DMS153 (cell line): ENCODE measurements at regions not wholly inside any gene's neighbourhood (a gene's known extent, or its start where the extent isn't known, plus 50 kb on each side); places are given as distances from the start of the nearest gene placed in this dataset.

Experiments used
- DNase-seq: peaks from one replicate; lab custom pipeline; 2025; lab: John Stamatoyannopoulos, UW

DNA sequence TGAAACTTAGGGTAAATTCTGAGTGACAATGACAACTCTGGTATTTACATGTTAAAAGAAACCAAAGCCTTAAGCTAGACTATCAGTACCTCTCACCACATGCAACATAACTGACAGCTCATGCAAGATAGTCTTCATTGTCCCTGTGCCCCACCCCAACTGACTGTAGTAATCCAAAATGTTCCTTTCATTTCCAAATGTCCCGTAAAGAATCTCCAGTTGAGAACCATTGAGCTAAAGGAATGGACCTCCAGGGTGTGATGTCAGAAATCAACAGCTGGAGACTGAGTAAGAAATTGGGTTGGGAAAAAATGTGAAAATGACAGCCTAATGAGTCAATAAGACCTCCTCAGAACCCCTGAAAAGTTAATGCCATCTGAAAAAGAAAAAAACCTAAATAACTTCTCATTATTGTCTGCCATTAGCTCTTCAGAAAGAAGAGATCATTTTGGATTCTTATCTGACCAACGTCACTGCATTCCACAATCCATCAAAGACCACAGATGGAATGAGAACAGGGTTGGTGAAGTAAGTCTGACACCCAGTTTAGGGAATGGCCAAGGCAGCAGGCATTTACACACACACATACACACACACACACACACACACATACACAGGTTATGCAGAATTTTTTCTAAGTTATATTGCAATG lies 51.7 kb upstream of the ACVR2A start:
- DNase-seq, result no peak

DNA sequence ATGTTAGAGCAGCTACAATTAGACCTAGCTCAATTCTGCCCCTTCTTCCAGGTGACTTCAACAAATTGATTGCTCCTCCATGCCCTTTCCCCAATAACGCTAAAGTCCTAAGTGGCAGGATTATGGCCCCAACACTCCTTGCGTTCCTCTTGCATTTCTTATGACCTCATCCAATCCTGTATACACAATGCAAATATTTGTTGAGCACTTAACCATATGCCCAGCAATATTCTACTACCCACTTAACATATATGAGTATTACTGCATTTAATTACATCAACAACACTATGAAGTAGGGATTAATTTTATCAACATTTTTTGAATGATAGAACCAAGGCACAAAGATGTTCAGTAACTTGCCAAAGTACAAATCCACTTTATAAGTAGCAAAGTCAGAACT lies 54.2 kb upstream of the ACVR2A start:
- DNase-seq, result no peak

DNA sequence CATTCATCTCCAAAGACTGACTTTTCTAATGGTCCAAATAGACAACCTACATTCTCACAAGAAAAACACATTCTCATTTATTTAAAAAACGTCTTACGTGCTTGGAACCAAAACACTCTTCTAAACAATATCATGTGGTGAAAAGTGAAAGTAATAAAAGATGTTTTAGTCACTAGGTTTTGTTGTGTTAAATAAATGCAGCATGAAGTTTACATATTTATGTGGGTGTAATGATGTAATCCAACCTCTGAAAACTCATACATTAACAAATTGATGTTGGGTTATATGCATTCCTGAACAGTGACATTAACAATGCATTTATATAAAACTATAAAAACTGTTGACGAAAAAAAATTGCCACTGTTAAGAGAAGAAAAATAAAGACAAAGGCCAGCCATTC lies 55.1 kb upstream of the ACVR2A start:
- DNase-seq, result no peak

DNA sequence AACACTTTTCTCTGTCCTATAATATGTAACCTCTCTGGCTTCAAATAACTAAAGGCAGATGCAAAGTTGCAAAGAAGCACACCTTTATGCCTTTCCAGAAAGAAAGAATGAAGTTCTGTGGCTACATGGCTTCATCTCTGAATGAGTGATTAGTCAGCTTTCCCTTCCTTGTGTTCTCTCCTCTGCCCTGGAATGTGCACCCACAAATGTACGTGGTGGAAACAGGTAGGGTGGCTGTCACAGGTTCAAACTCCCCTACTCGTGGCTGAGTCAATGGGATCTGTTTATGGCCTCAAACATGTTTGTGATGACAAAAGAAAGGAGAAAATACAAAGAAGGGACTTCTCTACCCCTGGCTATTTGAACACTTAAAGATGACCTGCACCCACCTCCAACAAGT lies 55.5 kb upstream of the ACVR2A start:
- DNase-seq, result no peak

DNA sequence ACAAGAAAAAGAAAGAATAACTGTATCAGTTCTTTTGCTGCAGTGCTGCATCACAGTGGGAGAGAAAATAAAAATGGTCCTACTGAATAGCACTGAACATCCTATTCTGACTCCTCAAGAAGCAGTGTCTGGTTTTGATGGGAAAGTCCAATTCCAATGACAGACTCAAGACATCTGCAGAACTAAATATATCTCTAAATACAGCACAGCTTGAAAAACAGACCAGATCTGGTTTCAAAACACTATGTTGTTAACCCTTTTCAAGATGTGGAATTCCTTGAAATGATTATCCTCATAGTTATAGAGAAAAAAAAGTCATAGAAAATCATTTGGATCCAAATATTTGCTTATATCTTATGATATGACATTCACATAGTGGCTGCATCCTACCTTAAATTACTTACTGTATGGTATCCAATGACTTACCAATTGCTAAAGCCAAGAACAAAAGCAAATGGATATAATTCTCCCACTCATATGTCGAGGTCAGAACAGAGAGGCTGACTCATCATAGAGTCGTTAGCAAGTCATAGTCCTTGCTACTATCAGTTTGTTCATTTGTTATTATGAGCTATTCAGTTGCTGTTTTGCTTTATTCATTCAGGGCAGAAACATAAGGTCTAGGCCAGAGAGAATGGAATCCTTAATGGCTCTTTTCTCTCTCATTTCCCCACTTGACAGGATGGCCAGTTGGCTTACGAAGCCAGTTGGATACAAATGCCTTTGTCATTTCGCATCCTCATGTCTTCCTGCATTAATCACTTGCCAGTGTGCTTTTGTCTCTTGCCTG lies 62.5 kb upstream of the ACVR2A start:
- peak; percentile 77 for DNase-seq

DNA sequence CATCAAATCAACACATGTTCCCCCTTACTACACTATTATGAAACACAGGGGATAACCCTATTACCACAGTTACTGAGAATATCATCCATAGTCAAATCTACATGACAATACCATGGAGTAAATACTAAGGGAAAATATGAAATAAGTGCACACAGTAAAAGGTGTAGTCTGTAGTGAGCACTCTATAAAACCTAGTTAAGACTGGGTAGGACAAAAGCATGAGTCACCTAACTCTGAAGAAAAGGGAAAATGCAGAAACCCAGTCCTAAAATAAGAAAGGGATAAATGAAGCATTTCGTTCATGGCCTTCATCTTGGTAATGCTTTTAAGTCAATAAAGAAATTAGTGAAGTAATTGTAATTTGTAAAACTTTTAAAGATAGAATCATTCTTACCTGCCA lies 65.4 kb upstream of the ACVR2A start:
- DNase-seq, result no peak

DNA sequence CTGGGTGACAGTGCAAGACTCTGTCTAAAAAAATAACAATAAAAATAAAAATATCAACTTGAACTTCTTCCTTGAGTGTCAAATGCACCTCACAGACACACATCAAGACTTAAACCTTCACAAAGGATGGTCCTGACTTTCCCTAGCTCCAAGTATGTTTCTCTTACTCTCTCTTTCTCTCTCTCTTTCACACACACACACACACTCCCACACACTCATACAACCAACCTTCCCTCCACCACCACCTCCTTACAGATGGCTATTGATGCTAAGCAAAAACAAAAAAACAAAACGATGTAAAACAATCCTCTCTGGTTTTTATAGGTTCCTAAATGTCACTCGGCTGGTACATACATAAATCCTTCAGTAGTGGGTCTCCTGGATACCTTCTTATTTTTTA lies 67.4 kb upstream of the ACVR2A start:
- no peak for DNase-seq

DNA sequence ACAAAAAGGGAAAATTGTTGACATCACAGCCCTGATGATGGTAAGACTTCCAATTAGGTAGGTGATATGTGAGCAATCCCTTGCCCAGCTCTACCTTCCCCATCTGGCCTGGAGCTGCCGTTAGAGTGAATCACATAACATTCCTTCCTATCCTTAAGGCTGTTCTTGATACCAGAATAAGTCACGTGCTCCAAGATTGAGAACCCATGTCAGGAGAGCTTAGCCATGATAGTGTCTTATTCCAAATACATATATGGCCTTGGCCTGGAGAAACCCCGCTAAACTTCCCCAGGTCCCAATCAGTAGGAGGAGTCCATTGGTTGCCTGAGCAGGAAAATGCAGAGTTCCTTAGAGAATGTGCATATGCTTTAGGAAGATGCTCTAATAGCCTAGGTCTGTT lies 70.0 kb upstream of the ACVR2A start:
- DNase-seq, result no peak

DNA sequence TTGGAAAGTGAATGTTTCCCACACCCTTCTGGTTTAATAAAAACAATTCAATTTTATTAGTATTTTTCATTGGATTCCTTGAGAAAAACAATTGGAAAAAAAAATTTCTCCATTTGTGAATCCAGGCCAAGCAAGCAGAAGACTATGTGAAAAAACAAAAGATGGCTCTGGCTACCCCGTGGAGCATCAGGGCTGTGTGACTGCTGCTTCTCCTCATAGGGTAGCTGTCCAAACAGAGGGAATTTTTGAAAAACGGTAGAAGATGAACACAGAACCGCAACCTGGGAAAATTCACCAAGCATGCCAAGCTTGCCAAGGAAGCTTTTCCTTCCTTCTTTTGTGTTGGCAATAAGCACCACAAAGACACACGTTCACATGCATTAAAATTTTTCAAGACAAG lies 71.3 kb upstream of the ACVR2A start:
- no peak for DNase-seq

DNA sequence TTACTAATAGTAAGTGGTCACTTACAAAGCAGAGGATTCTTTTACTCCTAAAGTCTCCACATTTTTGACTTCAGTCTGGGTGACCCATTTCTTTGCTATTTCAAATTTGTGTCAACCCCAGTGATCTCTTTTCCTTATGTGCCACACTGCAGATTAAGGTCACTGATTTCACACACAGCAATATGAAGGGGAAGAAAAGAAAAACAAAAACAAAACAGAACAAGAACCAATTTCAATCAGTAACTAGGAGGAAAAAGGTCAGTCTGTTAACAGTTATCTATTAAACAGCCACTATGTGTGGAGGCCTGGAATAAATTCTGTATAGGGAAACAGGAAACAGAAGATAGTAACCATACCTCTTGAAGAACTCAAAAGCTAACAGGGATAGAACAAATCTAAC lies 72.0 kb upstream of the ACVR2A start:
- no peak for DNase-seq

DNA sequence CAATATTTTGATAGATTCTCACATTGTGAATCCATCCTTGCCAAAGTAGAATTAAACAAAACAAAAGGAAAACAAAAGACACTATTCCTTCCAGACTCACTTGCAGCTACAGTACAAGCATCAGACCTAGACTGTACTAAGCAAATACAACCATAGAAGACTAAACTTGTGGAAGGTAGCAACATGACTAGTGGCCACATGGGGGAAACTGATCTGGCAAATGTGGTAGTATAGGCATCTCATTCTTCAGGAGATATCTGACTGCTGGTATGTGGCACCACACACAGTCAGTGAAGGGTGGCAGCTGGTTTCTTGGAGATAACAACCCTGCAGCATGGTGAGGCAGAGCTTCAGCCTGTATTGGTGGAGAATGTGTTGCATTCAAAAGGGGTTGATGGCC lies 81.0 kb upstream of the ACVR2A start:
- no peak for DNase-seq

DNA sequence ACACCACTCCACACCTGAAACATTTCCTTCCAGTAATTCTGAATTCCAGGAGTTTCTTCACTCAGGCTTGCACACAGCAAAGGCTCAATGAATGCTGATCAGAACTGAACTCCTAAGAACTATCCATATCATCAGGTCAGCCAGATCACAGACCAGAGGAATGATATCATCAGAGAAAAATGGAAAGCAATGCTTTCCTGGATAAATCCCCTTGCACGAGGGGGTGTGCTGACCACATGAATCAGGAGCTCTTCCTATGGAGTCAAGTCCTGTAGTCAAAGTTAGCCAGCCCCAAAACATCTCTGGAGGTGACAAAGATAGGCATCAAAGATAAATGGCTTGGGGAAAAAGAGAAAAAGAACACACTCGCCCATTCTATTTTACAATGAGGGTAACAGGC lies 83.8 kb upstream of the ACVR2A start:
- DNase-seq, result no peak

DNA sequence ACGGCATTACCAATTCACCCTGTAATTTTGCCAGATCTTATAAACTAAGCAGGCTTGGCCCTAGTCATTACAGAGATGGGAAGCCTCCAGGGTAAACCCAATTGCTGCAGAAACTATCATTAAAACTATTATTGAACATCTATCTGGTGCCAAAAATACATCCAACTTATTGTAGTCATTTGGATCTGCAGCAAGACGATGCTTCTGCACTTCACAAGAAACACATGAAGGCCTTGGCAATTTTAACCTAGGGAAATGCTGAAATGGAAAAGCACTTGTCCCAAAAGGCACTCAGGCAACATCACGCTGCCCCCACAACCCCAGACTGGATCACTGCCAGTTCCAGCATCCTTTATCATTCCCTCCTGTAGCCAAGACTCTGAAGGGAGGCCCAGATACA lies 85.3 kb upstream of the ACVR2A start:
- DNase-seq, result no peak

DNA sequence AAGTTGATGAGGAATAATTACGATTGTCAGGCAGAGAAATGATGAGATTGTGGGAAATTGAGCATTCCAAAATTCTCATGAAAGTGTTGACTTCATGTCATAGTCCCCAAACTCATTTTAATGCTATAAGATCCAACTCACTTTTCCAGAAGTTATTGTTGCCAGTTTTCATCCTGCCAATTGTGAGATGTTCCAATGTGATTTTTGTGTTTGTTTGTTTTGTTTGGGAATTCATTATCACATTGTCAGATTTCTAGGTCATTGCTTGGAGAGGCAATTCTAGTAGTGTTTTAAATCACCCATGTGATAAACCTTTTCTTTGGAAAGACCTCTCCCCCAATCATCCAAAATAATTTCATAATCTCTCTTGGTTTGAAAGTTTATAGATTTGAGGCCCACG lies 86.0 kb upstream of the ACVR2A start:
- no peak for DNase-seq

DNA sequence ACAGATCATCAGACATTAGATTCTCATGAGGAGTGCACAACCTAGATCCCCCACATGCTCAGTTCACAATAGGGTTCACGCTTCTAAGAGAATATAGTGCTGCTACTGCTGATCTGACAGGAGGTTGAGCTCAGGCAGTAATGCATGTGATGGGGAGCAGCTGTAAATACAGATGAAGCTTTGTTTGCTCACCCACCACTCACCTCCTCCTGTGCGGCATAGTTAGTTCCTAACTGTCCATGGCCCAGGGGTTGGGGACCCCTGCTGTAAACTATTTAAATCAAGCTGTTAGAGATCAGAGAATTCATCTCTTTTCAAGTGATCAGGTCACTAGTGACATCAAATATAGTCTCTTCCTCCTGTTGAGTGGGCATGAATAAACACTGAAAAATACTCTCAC lies 88.8 kb upstream of the ACVR2A start:
- DNase-seq, result no peak

DNA sequence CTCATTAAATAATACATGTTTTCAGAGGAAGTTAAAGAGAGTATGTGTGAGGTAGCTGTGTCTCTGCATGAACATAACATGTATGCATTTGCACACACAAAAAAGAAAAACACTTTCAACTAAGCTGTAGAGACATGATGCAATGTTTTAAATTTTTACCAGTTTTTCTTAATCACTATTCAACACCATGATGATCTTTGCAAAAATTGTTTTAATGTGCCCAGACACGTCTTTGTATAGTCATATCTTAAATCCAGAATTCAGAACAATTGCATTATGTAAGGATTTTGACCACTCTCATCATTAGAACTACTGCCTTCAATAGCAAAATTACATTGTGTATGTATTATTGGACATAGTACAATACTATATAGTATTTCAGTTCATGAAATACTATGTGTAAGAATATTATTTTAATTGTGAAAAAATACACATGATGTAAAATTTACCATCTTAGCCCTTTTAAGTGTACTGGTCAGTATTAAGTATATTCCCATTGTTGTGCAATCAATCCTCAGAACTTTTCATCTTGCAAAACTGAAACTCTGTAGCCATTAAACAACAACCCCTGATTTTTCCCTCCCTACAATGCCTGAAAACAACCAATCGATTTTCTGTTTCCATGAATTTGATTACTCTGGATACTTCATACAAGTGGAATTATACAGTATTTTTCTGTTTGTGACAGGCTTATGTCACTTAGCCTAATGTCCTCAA lies 104.5 kb upstream of the ACVR2A start:
- no peak for DNase-seq

DNA sequence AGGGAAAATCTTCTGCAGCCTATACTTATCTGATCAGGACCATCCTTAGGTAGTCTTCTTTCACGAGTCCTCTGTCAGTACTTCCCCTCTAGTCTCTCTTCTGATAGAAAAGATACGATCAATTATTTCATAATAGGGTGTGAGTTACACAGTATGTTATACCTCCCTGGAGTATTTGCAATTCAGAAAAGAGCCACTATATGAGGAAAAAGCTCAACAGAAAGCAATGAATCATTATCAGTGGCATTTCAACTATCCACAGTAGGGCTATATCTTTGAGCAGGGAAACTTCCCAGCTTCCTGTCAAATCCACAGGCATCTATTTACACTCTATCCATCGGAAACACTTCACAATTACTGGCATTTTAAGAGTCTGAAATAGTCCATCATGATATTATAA lies 105.3 kb upstream of the ACVR2A start:
- peak; percentile 4 for DNase-seq

DNA sequence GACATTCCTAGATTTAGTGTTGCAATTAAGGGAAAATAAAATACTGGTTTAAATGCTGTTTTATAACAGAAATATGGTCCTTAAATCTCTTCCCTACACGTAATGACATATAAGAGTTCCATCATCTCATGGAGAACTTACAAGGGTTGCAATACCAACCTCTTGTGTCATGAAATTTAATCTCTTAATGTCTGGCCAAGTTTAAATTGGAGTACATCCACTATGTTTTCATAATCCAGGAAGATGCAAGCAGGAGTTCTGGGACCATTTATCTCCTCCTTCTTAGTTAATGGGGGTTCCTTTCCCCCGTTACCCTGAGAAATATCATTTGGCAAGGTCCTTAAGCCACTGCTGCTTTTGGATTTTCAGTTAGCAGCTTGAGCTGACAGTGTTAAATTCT lies 126.0 kb upstream of the ACVR2A start:
- DNase-seq, result no peak

DNA sequence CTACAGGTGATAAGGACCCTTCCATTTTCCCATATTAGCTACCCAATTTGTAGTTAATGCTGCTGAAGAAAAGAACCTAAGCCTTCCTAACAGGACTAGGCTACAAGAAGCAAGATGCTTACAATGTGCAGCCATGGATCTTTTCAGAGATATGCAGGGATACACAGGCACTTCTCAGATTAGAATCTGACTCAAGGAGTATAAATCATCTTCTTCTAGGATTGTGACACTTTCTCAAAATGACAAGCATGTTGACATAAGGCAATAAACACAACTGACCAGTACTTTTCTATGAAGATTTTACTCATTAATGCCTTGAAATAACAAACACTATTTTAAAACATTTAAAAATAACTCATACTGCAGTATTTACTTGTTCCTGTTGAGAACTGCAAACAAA lies 127.9 kb upstream of the ACVR2A start:
- no peak for DNase-seq

DNA sequence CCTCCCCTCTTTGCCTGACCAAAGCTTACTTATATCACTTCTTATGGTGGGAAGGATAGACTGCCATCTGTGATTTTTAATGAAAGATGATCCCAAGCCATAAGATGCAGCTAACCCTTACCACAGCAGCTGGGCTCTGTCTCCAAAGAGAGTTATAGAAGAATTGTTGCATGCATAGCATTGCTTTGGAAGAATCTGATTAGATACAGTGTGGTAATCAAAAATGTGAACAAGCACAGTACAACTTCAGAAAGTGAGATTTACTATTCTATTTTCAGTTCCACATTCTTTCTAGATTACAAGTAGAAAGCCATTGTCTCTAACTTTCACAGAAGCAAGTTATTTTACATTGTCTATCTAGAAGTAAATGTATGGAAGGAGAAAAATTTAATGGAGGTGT lies 129.0 kb upstream of the ACVR2A start:
- DNase-seq, result no peak

DNA sequence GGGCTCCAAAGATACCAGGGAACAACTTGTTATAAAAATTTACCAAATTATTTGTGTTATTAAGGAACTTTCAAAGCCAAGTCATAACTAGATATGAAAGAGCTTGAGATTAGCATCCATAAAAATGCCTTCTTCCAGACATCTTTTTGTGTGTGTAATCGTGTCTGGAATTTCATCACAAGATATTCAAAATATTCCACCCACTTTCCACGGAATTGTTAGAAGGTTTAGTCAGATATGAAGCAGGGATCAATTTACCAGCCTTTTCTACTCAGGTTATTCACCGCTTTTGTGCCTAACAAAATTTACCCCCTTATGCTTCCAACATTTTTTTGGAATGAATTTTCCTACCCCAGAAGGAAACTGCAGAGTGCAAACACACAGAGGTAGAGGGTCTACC lies 130.2 kb upstream of the ACVR2A start:
- no peak for DNase-seq

DNA sequence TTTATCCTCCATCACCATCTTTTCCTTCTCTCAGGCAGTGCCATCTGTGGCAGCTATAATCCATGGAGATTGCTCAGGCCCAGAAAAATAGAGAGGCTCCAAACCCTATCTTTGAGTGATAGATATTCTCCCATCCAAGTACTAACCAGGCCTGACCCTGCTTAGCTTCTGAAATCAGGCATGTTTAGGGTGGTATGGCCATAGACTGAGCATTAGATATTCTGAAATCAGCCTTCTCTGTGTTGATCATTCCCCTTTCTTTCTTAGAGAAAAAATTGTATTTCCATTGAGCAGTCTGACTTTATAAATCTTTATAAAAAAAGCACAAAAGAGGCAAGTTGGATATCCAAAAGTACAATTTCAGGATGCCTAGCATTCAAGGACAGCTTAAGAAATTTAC lies 131.5 kb upstream of the ACVR2A start:
- no peak for DNase-seq

DNA sequence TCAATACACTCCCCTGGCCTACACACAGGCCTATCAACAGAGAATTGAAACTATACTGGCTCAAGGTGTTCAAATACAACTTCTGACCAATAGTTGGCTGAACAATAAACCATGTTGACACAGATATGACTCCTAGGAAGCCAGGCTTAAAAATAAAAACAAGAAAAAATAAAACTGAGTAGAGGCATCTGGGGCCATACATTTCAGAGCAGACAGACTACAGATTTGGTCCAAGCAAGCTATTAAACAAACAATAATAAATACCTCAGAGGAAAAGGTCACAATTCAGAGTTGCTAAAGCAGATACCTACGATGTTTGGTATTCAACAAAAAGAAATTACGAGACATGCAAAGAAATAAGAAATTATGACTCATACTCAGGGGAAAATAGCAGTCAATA lies 132.8 kb upstream of the ACVR2A start:
- DNase-seq, result no peak
